ENCODE measurements at regions not wholly inside any gene's neighbourhood (a gene's known extent, or its start where the extent isn't known, plus 50 kb on each side); places are given as distances from the start of the nearest gene placed in this dataset.

GRCh38 chr7:49327155-49327554 lies 402.8 kb downstream of the CDC14C start:
- TF ChIP-seq, protein P1, sequence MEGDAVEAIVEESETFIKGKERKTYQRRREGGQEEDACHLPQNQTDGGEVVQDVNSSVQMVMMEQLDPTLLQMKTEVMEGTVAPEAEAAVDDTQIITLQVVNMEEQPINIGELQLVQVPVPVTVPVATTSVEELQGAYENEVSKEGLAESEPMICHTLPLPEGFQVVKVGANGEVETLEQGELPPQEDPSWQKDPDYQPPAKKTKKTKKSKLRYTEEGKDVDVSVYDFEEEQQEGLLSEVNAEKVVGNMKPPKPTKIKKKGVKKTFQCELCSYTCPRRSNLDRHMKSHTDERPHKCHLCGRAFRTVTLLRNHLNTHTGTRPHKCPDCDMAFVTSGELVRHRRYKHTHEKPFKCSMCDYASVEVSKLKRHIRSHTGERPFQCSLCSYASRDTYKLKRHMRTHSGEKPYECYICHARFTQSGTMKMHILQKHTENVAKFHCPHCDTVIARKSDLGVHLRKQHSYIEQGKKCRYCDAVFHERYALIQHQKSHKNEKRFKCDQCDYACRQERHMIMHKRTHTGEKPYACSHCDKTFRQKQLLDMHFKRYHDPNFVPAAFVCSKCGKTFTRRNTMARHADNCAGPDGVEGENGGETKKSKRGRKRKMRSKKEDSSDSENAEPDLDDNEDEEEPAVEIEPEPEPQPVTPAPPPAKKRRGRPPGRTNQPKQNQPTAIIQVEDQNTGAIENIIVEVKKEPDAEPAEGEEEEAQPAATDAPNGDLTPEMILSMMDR (IDR thresholded peaks at IDR 0.05), result no peak
- TF ChIP-seq, protein P2, sequence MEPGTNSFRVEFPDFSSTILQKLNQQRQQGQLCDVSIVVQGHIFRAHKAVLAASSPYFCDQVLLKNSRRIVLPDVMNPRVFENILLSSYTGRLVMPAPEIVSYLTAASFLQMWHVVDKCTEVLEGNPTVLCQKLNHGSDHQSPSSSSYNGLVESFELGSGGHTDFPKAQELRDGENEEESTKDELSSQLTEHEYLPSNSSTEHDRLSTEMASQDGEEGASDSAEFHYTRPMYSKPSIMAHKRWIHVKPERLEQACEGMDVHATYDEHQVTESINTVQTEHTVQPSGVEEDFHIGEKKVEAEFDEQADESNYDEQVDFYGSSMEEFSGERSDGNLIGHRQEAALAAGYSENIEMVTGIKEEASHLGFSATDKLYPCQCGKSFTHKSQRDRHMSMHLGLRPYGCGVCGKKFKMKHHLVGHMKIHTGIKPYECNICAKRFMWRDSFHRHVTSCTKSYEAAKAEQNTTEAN (CRISPR knock-in tag; IDR thresholded peaks at IDR 0.05), result no peak
- TF ChIP-seq SMAD3 (CRISPR knock-in tag; IDR thresholded peaks at IDR 0.05; ENCODE audit: borderline replicate concordance) (no peak), ELF4 (CRISPR knock-in tag; IDR thresholded peaks at IDR 0.05; ENCODE audit: low read depth) (no peak), ZBTB21 (CRISPR knock-in tag; IDR thresholded peaks at IDR 0.05; ENCODE audit: borderline replicate concordance) (no peak), EMX1 (CRISPR knock-in tag; IDR thresholded peaks at IDR 0.05) (no peak), FOXP1 (CRISPR knock-in tag; IDR thresholded peaks at IDR 0.05; ENCODE audit: borderline replicate concordance) (no peak), ARID4B (CRISPR knock-in tag; IDR thresholded peaks at IDR 0.05; ENCODE audit: borderline replicate concordance) (no peak), ZNF423 (CRISPR knock-in tag; IDR thresholded peaks at IDR 0.05) (no peak), ZNF532 (CRISPR knock-in tag; IDR thresholded peaks at IDR 0.05; ENCODE audit: borderline replicate concordance) (no peak), TEAD4 (CRISPR knock-in tag; IDR thresholded peaks at IDR 0.05) (no peak), ZNF121 (CRISPR knock-in tag; IDR thresholded peaks at IDR 0.05) (no peak)
- TF ChIP-seq, protein P3, sequence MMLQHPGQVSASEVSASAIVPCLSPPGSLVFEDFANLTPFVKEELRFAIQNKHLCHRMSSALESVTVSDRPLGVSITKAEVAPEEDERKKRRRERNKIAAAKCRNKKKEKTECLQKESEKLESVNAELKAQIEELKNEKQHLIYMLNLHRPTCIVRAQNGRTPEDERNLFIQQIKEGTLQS (CRISPR knock-in tag; conservative IDR thresholded peaks at IDR 0.05), result no peak
- TF ChIP-seq, protein P4, sequence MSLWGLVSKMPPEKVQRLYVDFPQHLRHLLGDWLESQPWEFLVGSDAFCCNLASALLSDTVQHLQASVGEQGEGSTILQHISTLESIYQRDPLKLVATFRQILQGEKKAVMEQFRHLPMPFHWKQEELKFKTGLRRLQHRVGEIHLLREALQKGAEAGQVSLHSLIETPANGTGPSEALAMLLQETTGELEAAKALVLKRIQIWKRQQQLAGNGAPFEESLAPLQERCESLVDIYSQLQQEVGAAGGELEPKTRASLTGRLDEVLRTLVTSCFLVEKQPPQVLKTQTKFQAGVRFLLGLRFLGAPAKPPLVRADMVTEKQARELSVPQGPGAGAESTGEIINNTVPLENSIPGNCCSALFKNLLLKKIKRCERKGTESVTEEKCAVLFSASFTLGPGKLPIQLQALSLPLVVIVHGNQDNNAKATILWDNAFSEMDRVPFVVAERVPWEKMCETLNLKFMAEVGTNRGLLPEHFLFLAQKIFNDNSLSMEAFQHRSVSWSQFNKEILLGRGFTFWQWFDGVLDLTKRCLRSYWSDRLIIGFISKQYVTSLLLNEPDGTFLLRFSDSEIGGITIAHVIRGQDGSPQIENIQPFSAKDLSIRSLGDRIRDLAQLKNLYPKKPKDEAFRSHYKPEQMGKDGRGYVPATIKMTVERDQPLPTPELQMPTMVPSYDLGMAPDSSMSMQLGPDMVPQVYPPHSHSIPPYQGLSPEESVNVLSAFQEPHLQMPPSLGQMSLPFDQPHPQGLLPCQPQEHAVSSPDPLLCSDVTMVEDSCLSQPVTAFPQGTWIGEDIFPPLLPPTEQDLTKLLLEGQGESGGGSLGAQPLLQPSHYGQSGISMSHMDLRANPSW (CRISPR knock-in tag; conservative IDR thresholded peaks at IDR 0.05; ENCODE audit: low read depth), result no peak
